Fibroblast of lung (primary cell): ENCODE measurements at regions not wholly inside any gene's neighbourhood (a gene's known extent, or its start where the extent isn't known, plus 50 kb on each side); places are given as distances from the start of the nearest gene placed in this dataset.

Experiments
- EZH2 ChIP-seq: IDR thresholded peaks from 2 replicates; pipeline ENCODE4 v1.5.1; 2012; ENCODE audit warnings: low read length, control low read depth, mild to moderate bottlenecking; ENCODE audit errors: missing control alignments
- TF ChIP-seq, protein P1 (sequence below), 2 donors: IDR thresholded peaks in 1 of 2; conservative IDR thresholded peaks in 1 of 2; 1 replicate in 1 of 2; 2 replicates in 1 of 2; pipeline ENCODE4 v1.5.1; 2011 to 2012; ENCODE audit warnings: low read length in 2 of 2, control low read depth in 1 of 2, inconsistent platforms in 1 of 2, low read depth in 1 of 2, mild to moderate bottlenecking in 1 of 2

DNA sequence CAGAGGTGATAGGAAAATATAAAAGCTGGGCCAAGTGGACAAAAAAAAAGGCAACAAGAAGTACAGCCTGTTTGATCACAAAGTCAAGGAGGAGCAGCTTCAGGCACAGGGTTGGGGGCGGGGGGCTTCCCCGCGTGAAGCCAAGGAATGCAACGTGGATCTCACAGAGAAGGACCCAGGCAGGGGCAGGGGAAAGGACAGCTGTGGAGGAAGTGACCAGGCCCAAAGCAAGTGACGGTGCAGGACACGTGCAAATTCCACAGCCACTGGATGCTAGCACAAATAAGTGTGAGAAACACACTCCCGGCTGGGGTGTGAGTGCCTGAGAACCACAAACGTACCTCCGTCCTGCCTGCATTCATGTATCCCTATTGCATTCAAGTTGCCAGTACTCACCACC lies 77.7 kb upstream of the DSCAM start:
- TF ChIP-seq EZH2: no peak
- TF ChIP-seq, protein P1, sequence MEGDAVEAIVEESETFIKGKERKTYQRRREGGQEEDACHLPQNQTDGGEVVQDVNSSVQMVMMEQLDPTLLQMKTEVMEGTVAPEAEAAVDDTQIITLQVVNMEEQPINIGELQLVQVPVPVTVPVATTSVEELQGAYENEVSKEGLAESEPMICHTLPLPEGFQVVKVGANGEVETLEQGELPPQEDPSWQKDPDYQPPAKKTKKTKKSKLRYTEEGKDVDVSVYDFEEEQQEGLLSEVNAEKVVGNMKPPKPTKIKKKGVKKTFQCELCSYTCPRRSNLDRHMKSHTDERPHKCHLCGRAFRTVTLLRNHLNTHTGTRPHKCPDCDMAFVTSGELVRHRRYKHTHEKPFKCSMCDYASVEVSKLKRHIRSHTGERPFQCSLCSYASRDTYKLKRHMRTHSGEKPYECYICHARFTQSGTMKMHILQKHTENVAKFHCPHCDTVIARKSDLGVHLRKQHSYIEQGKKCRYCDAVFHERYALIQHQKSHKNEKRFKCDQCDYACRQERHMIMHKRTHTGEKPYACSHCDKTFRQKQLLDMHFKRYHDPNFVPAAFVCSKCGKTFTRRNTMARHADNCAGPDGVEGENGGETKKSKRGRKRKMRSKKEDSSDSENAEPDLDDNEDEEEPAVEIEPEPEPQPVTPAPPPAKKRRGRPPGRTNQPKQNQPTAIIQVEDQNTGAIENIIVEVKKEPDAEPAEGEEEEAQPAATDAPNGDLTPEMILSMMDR (conservative IDR thresholded peaks at IDR 0.05 in 1 of 2, IDR thresholded peaks at IDR 0.05 in 1 of 2; ENCODE audit: low read depth in 1 of 2, low read length in 2 of 2): no peak
